SK-N-DZ (cell line): ENCODE measurements at regions not wholly inside any gene's neighbourhood (a gene's known extent, or its start where the extent isn't known, plus 50 kb on each side); places are given as distances from the start of the nearest gene placed in this dataset.
A peak's percentile ranks its signal among the peaks of the same experiment; 100 is the strongest.
"Not testable (repeated sequence)": the region's sequence is repeated elsewhere in the genome, so short reads cannot be mapped to it uniquely, and the experiment has no call there.

Source experiments
- DNase-seq: peaks from one replicate; pipeline ENCODE4 v3.0.0-alpha.2; 2015; ENCODE audit warnings: low spot score

- no peak for DNase-seq
Observed at GRCh38 chr2:150676747-150677383, 189.4 kb upstream of the RND3 start.

GRCh38 chr2:150675807-150676206 lies 188.3 kb upstream of the RND3 start:
- peak; percentile 29 for DNase-seq

GRCh38 chr2:150674283-150674682 lies 186.8 kb upstream of the RND3 start:
- no peak for DNase-seq

- DNase-seq: no peak
Observed at GRCh38 chr2:150672311-150672710, 184.8 kb upstream of the RND3 start.

- DNase-seq: no peak
Observed at GRCh38 chr2:150669492-150669891, 182.0 kb upstream of the RND3 start.

GRCh38 chr2:150667039-150667438 lies 179.6 kb upstream of the RND3 start:
- not testable (repeated sequence) for DNase-seq

GRCh38 chr2:150663143-150663542 lies 175.7 kb upstream of the RND3 start:
- DNase-seq: no peak

- no peak for DNase-seq
Observed at GRCh38 chr2:150656002-150656401, 168.5 kb upstream of the RND3 start.

GRCh38 chr2:150653351-150653750 lies 165.9 kb upstream of the RND3 start:
- no peak for DNase-seq

- DNase-seq: no peak
Observed at GRCh38 chr2:150647943-150648342, 160.5 kb upstream of the RND3 start.

GRCh38 chr2:150646746-150647145 lies 159.3 kb upstream of the RND3 start:
- no peak for DNase-seq

- no peak for DNase-seq
Observed at GRCh38 chr2:150644298-150645067, 157.0 kb upstream of the RND3 start.

- DNase-seq: no peak
Observed at GRCh38 chr2:150643114-150643725, 155.8 kb upstream of the RND3 start.

- no peak for DNase-seq
Observed at GRCh38 chr2:150640039-150640438, 152.6 kb upstream of the RND3 start.

GRCh38 chr2:150639383-150639782 lies 151.9 kb upstream of the RND3 start:
- no peak for DNase-seq

GRCh38 chr2:150631236-150631821 lies 143.9 kb upstream of the RND3 start:
- no peak for DNase-seq

- DNase-seq: no peak
Observed at GRCh38 chr2:150630587-150631235, 143.2 kb upstream of the RND3 start.

GRCh38 chr2:150627526-150627925 lies 140.1 kb upstream of the RND3 start:
- DNase-seq: no peak

- DNase-seq: no peak
Observed at GRCh38 chr2:150626934-150627411, 139.5 kb upstream of the RND3 start.

- DNase-seq: no peak
Observed at GRCh38 chr2:150625741-150626140, 138.3 kb upstream of the RND3 start.

- no peak for DNase-seq
Observed at GRCh38 chr2:150625303-150625702, 137.8 kb upstream of the RND3 start.

GRCh38 chr2:150624001-150624401 lies 136.5 kb upstream of the RND3 start:
- DNase-seq: peak; percentile 26
